Stomach (tissue), 4 donors: ENCODE measurements at regions not wholly inside any gene's neighbourhood (a gene's known extent, or its start where the extent isn't known, plus 50 kb on each side); places are given as distances from the start of the nearest gene placed in this dataset.

Experiments used
- EP300 ChIP-seq: sonication (generic); formaldehyde crosslinking; IDR thresholded peaks from one replicate; pipeline ENCODE4 v1.6.1; 2017; ENCODE audit warnings: antibody characterized with exemption
- POLR2A ChIP-seq, 4 donors: fragments of 450-650 bp; IDR thresholded peaks; one replicate each; pipeline ENCODE4 v1.6.1; 2016; ENCODE audit warnings: antibody characterized with exemption in 4 of 4, control low read depth in 2 of 4, mild to moderate bottlenecking in 1 of 4, moderate library complexity in 1 of 4
- TF ChIP-seq, protein P1 (sequence below), 7 experiments: fragments of 450-650 bp in 4 of 7; fragments of 200-600 bp in 3 of 7; sonication (generic) in 3 of 7; IDR thresholded peaks; one replicate each; pipeline ENCODE4 v1.5.1; 2016 to 2019; ENCODE audit warnings: antibody characterized with exemption in 7 of 7, control low read depth in 2 of 7, mild to moderate bottlenecking in 1 of 7

DNA sequence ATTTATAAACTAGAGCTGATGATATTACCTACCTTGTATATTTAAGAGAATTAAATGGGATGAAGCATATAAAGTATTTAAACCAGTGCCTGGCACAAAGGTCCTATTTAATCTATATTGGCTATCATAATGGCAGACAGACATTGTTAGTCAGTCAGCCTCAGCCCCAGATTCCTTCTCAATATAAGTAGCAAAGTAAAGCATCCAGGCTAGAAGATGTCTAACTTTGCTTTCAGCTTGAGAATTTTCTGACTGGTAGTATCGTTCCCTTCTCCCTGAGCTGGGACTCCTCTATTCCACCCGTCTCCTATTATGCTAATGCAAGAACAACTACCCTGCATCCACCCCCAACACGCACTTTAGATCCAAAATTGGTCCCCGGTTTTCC, 215.7 kb upstream of the SIX2 start:
- TF ChIP-seq EP300 = no peak
- TF ChIP-seq, protein P1, sequence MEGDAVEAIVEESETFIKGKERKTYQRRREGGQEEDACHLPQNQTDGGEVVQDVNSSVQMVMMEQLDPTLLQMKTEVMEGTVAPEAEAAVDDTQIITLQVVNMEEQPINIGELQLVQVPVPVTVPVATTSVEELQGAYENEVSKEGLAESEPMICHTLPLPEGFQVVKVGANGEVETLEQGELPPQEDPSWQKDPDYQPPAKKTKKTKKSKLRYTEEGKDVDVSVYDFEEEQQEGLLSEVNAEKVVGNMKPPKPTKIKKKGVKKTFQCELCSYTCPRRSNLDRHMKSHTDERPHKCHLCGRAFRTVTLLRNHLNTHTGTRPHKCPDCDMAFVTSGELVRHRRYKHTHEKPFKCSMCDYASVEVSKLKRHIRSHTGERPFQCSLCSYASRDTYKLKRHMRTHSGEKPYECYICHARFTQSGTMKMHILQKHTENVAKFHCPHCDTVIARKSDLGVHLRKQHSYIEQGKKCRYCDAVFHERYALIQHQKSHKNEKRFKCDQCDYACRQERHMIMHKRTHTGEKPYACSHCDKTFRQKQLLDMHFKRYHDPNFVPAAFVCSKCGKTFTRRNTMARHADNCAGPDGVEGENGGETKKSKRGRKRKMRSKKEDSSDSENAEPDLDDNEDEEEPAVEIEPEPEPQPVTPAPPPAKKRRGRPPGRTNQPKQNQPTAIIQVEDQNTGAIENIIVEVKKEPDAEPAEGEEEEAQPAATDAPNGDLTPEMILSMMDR (IDR thresholded peaks at IDR 0.05) = no peak
- no peak for TF ChIP-seq POLR2A (IDR thresholded peaks at IDR 0.05)
